Fibroblast of gingiva (primary cell): ENCODE measurements at regions not wholly inside any gene's neighbourhood (a gene's known extent, or its start where the extent isn't known, plus 50 kb on each side); places are given as distances from the start of the nearest gene placed in this dataset.
"Not testable (repeated sequence)": the region's sequence is repeated elsewhere in the genome, so short reads cannot be mapped to it uniquely, and the experiment has no call there.

ENCODE experiments used
- DNase-seq: peaks from one replicate; pipeline ENCODE4 v3.0.0-alpha.2; 2011; ENCODE audit warnings: low read depth

- DNase-seq: no peak
These were observed 50.4 kb upstream of the RNF32 start for GRCh38 chr7:156590212-156590611.

GRCh38 chr7:156589808-156590207 lies 50.8 kb upstream of the RNF32 start:
- DNase-seq: no peak

GRCh38 chr7:156585926-156586325 lies 54.6 kb upstream of the RNF32 start:
- DNase-seq: no peak

- DNase-seq: no peak
These were observed 55.4 kb upstream of the RNF32 start for GRCh38 chr7:156585025-156585648.

- no peak for DNase-seq
These were observed 57.9 kb upstream of the RNF32 start for GRCh38 chr7:156582591-156583123.

GRCh38 chr7:156580036-156580435 lies 60.5 kb upstream of the RNF32 start:
- DNase-seq: no peak

GRCh38 chr7:156579566-156579965 lies 61.0 kb upstream of the RNF32 start:
- no peak for DNase-seq

GRCh38 chr7:156578978-156579430 lies 61.6 kb upstream of the RNF32 start:
- DNase-seq: no peak

GRCh38 chr7:156578578-156578940 lies 62.0 kb upstream of the RNF32 start:
- no peak for DNase-seq

- no peak for DNase-seq
These were observed 62.7 kb upstream of the RNF32 start for GRCh38 chr7:156577645-156578577.

- DNase-seq: no peak
These were observed 64.1 kb upstream of the RNF32 start for GRCh38 chr7:156576216-156577058.

GRCh38 chr7:156568258-156568657 lies 72.3 kb upstream of the RNF32 start:
- DNase-seq: no peak

GRCh38 chr7:156566812-156567549 lies 73.6 kb upstream of the RNF32 start:
- no peak for DNase-seq

- not testable (repeated sequence) for DNase-seq
These were observed 75.6 kb upstream of the RNF32 start for GRCh38 chr7:156565002-156565401.

- no peak for DNase-seq
These were observed 79.9 kb upstream of the RNF32 start for GRCh38 chr7:156560696-156561095.

- DNase-seq: no peak
These were observed 80.5 kb upstream of the RNF32 start for GRCh38 chr7:156560075-156560474.

- DNase-seq: no peak
These were observed 81.6 kb upstream of the RNF32 start for GRCh38 chr7:156559001-156559400.

- DNase-seq: no peak
These were observed 82.4 kb upstream of the RNF32 start for GRCh38 chr7:156558198-156558597.

- DNase-seq: no peak
These were observed 84.5 kb upstream of the RNF32 start for GRCh38 chr7:156556083-156556482.

- DNase-seq: no peak
These were observed 86.1 kb upstream of the RNF32 start for GRCh38 chr7:156554488-156554887.

- no peak for DNase-seq
These were observed 90.9 kb upstream of the RNF32 start for GRCh38 chr7:156549636-156550035.
